GM12878 (cell line): ENCODE measurements at regions not wholly inside any gene's neighbourhood (a gene's known extent, or its start where the extent isn't known, plus 50 kb on each side); places are given as distances from the start of the nearest gene placed in this dataset.

Experiments
- CREM ChIP-seq: IDR thresholded peaks from 2 replicates; pipeline ENCODE4 v1.6.1; 2014; ENCODE audit warnings: antibody characterized with exemption, low read depth
- ESRRA ChIP-seq: IDR thresholded peaks from 2 replicates; pipeline ENCODE4 v1.6.1; 2012; ENCODE audit warnings: mild to moderate bottlenecking, low read length, improper control_type of control experiment
- ETV6 ChIP-seq, 2 experiments: fragments of 450-650 bp in 1 of 2; IDR thresholded peaks in 1 of 2; conservative IDR thresholded peaks in 1 of 2; 2 replicates each; pipeline ENCODE4 v1.6.1; 2014; ENCODE audit warnings: antibody characterized with exemption in 1 of 2, borderline replicate concordance in 1 of 2, low read depth in 1 of 2, mild to moderate bottlenecking in 1 of 2, moderate library complexity in 1 of 2
- HDAC6 ChIP-seq: fragments of 200-600 bp; sonication (generic); IDR thresholded peaks from one replicate; pipeline ENCODE4 v1.8.0; 2017; ENCODE audit warnings: antibody characterized with exemption; ENCODE audit not compliant: unreplicated experiment
- IRF4 ChIP-seq: IDR thresholded peaks from 2 replicates; pipeline ENCODE4 v1.6.1; 2011; ENCODE audit warnings: low read depth, low read length
- JUNB ChIP-seq: IDR thresholded peaks from 2 replicates; pipeline ENCODE4 v1.6.1; 2016; ENCODE audit warnings: antibody characterized with exemption, mild to moderate bottlenecking
- MEF2B ChIP-seq: fragments of 450-650 bp; IDR thresholded peaks from 2 replicates; pipeline ENCODE4 v1.6.1; 2018; ENCODE audit warnings: mild to moderate bottlenecking, moderate library complexity; ENCODE audit not compliant: partially characterized antibody, poor library complexity, severe bottlenecking
- RUNX3 ChIP-seq: IDR thresholded peaks from 2 replicates; pipeline ENCODE4 v1.6.1; 2012; ENCODE audit warnings: low read length, inconsistent platforms
- SREBF1 ChIP-seq: IDR thresholded peaks from 2 replicates; pipeline ENCODE4 v1.6.1; 2012; ENCODE audit warnings: mild to moderate bottlenecking, low read length
- STAT1 ChIP-seq: fragments of 450-650 bp; conservative IDR thresholded peaks from 2 replicates; pipeline ENCODE4 v1.6.1; 2014; ENCODE audit warnings: antibody characterized with exemption, mild to moderate bottlenecking
- STAT3 ChIP-seq: IDR thresholded peaks from 2 replicates; pipeline ENCODE4 v1.6.1; 2011; ENCODE audit warnings: low read depth, low read length, improper control_type of control experiment
- TARDBP ChIP-seq: IDR thresholded peaks from 2 replicates; pipeline ENCODE4 v1.6.1; 2016; ENCODE audit warnings: borderline replicate concordance
- TCF3 ChIP-seq: IDR thresholded peaks from 2 replicates; pipeline ENCODE4 v1.6.1; 2012; ENCODE audit warnings: low read depth, mild to moderate bottlenecking, low read length, borderline replicate concordance; ENCODE audit not compliant: insufficient read depth
- ZSCAN29 ChIP-seq: fragments of 450-650 bp; IDR thresholded peaks from 2 replicates; pipeline ENCODE4 v1.6.1; 2017; ENCODE audit warnings: mild to moderate bottlenecking, moderate library complexity
- TF ChIP-seq, protein P1 (sequence below): fragments of 450-650 bp; IDR thresholded peaks from 2 replicates; pipeline ENCODE4 v1.6.1; 2017; ENCODE audit warnings: mild to moderate bottlenecking, low read depth, inconsistent platforms; ENCODE audit not compliant: poor library complexity, severe bottlenecking
- TF ChIP-seq, protein P2 (sequence below): fragments of 450-650 bp; IDR thresholded peaks from 2 replicates; pipeline ENCODE4 v1.6.1; 2014; ENCODE audit warnings: mild to moderate bottlenecking
- TF ChIP-seq, protein P3 (sequence below): fragments of 450-650 bp; conservative IDR thresholded peaks from 2 replicates; pipeline ENCODE4 v1.6.1; 2017; ENCODE audit warnings: mild to moderate bottlenecking, moderate library complexity
- TF ChIP-seq, protein P4 (sequence below): IDR thresholded peaks from 2 replicates; pipeline ENCODE4 v1.6.1; 2012; ENCODE audit warnings: low read length, inconsistent platforms
- TF ChIP-seq, protein P5 (sequence below): IDR thresholded peaks from 2 replicates; pipeline ENCODE4 v1.6.1; 2012; ENCODE audit warnings: mild to moderate bottlenecking, low read depth, low read length

DNA sequence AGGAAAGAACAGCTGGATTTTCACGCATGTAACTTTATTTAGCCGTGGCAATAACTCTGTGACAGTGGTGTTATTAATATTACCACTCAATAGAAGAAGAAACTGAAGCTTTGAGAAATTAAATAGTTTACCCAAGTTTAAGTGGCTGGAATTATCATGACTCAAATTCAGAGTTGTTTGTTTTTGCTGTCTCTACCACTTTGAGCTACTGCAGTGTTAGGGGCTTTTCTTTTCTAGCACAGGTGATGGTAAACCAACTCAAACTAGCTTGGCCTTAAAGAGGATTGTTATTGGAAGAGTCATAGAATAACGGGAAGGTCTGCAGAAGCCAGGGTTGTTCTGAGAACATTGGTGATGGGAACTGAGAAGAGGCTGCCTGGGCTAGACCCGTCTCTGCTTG is 66.0 kb upstream of the PREP start (continued):
- no peak for TF ChIP-seq STAT1
- no peak for TF ChIP-seq SREBF1
- TF ChIP-seq MEF2B, result no peak
- no peak for TF ChIP-seq TCF3
- TF ChIP-seq, protein P1, sequence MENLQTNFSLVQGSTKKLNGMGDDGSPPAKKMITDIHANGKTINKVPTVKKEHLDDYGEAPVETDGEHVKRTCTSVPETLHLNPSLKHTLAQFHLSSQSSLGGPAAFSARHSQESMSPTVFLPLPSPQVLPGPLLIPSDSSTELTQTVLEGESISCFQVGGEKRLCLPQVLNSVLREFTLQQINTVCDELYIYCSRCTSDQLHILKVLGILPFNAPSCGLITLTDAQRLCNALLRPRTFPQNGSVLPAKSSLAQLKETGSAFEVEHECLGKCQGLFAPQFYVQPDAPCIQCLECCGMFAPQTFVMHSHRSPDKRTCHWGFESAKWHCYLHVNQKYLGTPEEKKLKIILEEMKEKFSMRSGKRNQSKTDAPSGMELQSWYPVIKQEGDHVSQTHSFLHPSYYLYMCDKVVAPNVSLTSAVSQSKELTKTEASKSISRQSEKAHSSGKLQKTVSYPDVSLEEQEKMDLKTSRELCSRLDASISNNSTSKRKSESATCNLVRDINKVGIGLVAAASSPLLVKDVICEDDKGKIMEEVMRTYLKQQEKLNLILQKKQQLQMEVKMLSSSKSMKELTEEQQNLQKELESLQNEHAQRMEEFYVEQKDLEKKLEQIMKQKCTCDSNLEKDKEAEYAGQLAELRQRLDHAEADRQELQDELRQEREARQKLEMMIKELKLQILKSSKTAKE, result no peak
- no peak for TF ChIP-seq ESRRA
- TF ChIP-seq, protein P2, sequence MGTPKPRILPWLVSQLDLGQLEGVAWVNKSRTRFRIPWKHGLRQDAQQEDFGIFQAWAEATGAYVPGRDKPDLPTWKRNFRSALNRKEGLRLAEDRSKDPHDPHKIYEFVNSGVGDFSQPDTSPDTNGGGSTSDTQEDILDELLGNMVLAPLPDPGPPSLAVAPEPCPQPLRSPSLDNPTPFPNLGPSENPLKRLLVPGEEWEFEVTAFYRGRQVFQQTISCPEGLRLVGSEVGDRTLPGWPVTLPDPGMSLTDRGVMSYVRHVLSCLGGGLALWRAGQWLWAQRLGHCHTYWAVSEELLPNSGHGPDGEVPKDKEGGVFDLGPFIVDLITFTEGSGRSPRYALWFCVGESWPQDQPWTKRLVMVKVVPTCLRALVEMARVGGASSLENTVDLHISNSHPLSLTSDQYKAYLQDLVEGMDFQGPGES, result no peak
- TF ChIP-seq, protein P3, sequence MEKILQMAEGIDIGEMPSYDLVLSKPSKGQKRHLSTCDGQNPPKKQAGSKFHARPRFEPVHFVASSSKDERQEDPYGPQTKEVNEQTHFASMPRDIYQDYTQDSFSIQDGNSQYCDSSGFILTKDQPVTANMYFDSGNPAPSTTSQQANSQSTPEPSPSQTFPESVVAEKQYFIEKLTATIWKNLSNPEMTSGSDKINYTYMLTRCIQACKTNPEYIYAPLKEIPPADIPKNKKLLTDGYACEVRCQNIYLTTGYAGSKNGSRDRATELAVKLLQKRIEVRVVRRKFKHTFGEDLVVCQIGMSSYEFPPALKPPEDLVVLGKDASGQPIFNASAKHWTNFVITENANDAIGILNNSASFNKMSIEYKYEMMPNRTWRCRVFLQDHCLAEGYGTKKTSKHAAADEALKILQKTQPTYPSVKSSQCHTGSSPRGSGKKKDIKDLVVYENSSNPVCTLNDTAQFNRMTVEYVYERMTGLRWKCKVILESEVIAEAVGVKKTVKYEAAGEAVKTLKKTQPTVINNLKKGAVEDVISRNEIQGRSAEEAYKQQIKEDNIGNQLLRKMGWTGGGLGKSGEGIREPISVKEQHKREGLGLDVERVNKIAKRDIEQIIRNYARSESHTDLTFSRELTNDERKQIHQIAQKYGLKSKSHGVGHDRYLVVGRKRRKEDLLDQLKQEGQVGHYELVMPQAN, result no peak
- TF ChIP-seq IRF4, result no peak
- no peak for TF ChIP-seq ZSCAN29
- TF ChIP-seq, protein P4, sequence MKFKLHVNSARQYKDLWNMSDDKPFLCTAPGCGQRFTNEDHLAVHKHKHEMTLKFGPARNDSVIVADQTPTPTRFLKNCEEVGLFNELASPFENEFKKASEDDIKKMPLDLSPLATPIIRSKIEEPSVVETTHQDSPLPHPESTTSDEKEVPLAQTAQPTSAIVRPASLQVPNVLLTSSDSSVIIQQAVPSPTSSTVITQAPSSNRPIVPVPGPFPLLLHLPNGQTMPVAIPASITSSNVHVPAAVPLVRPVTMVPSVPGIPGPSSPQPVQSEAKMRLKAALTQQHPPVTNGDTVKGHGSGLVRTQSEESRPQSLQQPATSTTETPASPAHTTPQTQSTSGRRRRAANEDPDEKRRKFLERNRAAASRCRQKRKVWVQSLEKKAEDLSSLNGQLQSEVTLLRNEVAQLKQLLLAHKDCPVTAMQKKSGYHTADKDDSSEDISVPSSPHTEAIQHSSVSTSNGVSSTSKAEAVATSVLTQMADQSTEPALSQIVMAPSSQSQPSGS, result peak; percentile 34; the same call in 1 of the 2 replicates
- TF ChIP-seq STAT3, result no peak
- TF ChIP-seq JUNB, result peak; percentile 68
- no peak for TF ChIP-seq HDAC6
- no peak for TF ChIP-seq CREM
- no peak for TF ChIP-seq ETV6 (conservative IDR thresholded peaks at IDR 0.05 in 1 of 2, IDR thresholded peaks at IDR 0.05 in 1 of 2; ENCODE audit: borderline replicate concordance in 1 of 2, low read depth in 1 of 2)
- TF ChIP-seq, protein P5, sequence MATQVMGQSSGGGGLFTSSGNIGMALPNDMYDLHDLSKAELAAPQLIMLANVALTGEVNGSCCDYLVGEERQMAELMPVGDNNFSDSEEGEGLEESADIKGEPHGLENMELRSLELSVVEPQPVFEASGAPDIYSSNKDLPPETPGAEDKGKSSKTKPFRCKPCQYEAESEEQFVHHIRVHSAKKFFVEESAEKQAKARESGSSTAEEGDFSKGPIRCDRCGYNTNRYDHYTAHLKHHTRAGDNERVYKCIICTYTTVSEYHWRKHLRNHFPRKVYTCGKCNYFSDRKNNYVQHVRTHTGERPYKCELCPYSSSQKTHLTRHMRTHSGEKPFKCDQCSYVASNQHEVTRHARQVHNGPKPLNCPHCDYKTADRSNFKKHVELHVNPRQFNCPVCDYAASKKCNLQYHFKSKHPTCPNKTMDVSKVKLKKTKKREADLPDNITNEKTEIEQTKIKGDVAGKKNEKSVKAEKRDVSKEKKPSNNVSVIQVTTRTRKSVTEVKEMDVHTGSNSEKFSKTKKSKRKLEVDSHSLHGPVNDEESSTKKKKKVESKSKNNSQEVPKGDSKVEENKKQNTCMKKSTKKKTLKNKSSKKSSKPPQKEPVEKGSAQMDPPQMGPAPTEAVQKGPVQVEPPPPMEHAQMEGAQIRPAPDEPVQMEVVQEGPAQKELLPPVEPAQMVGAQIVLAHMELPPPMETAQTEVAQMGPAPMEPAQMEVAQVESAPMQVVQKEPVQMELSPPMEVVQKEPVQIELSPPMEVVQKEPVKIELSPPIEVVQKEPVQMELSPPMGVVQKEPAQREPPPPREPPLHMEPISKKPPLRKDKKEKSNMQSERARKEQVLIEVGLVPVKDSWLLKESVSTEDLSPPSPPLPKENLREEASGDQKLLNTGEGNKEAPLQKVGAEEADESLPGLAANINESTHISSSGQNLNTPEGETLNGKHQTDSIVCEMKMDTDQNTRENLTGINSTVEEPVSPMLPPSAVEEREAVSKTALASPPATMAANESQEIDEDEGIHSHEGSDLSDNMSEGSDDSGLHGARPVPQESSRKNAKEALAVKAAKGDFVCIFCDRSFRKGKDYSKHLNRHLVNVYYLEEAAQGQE, result no peak
- no peak for TF ChIP-seq TARDBP
- TF ChIP-seq RUNX3, result 0 out of 2 replicates have a peak, but pooled peaks have one; percentile 42
